Gastrocnemius medialis (tissue), 4 donors: ENCODE measurements at regions not wholly inside any gene's neighbourhood (a gene's known extent, or its start where the extent isn't known, plus 50 kb on each side); places are given as distances from the start of the nearest gene placed in this dataset.
A peak's percentile ranks its signal among the peaks of the same experiment; 100 is the strongest.

Experiments
- ATAC-seq, 2 donors: fragments of 150-250 bp; one replicate each; pipeline ENCODE4 v1.9.1; 2016
- DNase-seq, 2 donors: peaks; one replicate each; pipeline ENCODE4 v3.0.0-alpha.2; 2019
- H3K27ac ChIP-seq, 4 donors: fragments of 200-600 bp; sonication (generic); 1 replicate in 1 of 4; 2 replicates in 3 of 4; pipeline ENCODE4 v1.5.1; 2016 to 2018; ENCODE audit warnings: mild to moderate bottlenecking in 2 of 4, moderate library complexity in 1 of 4
- H3K27me3 ChIP-seq, 3 donors: fragments of 200-600 bp; sonication (generic) in 2 of 3; 1 replicate in 1 of 3; 2 replicates in 2 of 3; pipeline versions ENCODE4 v1.5.1 to v1.6.0; 2016 to 2019; ENCODE audit warnings: mild to moderate bottlenecking in 1 of 3, moderate library complexity in 1 of 3
- H3K36me3 ChIP-seq, 2 donors: fragments of 200-600 bp; sonication (generic) in 1 of 2; one replicate each; pipeline ENCODE4 v1.5.1; 2017 to 2018
- H3K4me1 ChIP-seq, 2 donors: fragments of 200-600 bp; sonication (generic) in 1 of 2; one replicate each; pipeline ENCODE4 v1.5.1; 2016 to 2017; ENCODE audit warnings: mild to moderate bottlenecking in 2 of 2
- H3K4me3 ChIP-seq, 4 donors: fragments of 200-600 bp; sonication (generic) in 3 of 4; 1 replicate in 1 of 4; 2 replicates in 3 of 4; pipeline ENCODE4 v1.5.1; 2016 to 2019; ENCODE audit warnings: mild to moderate bottlenecking in 2 of 4
- H3K9me3 ChIP-seq, 3 donors: fragments of 200-600 bp; sonication (generic) in 2 of 3; 1 replicate in 1 of 3; 2 replicates in 2 of 3; pipeline ENCODE4 v1.5.1; 2016 to 2019
- POLR2A ChIP-seq, 2 donors: fragments of 450-650 bp; IDR thresholded peaks; one replicate each; pipeline ENCODE4 v1.6.1; 2017; ENCODE audit warnings: antibody characterized with exemption in 2 of 2, mild to moderate bottlenecking in 2 of 2, moderate library complexity in 2 of 2
- in situ Hi-C, 4 donors: fragments of 200-750 bp; cut with MboI; loops; one replicate each; pipeline versions ENCODE4 v1.15.0 to v1.8.0; 2017; ENCODE audit warnings: low sequenced_read_pairs in 4 of 4
- intact Hi-C: fragments of 100-400 bp; cut with DNase I; formaldehyde crosslinking; loops from one replicate; pipeline ENCODE4 v1.15.1; 2023; ENCODE audit warnings: low total_unique reads
- TF ChIP-seq, protein P1 (sequence below), 5 experiments: fragments of 450-650 bp in 3 of 5; fragments of 200-600 bp in 2 of 5; sonication (generic) in 2 of 5; IDR thresholded peaks in 4 of 5; conservative IDR thresholded peaks in 1 of 5; 1 replicate in 4 of 5; 2 replicates in 1 of 5; pipeline ENCODE4 v1.5.1; 2016 to 2019; ENCODE audit warnings: antibody characterized with exemption in 5 of 5, mild to moderate bottlenecking in 3 of 5, moderate library complexity in 3 of 5

GRCh38 chr11:64475145-64475544, 80.6 kb upstream of the SLC22A11 start:
- H3K27ac ChIP-seq = no peak overlapping the region
- TF ChIP-seq, protein P1, sequence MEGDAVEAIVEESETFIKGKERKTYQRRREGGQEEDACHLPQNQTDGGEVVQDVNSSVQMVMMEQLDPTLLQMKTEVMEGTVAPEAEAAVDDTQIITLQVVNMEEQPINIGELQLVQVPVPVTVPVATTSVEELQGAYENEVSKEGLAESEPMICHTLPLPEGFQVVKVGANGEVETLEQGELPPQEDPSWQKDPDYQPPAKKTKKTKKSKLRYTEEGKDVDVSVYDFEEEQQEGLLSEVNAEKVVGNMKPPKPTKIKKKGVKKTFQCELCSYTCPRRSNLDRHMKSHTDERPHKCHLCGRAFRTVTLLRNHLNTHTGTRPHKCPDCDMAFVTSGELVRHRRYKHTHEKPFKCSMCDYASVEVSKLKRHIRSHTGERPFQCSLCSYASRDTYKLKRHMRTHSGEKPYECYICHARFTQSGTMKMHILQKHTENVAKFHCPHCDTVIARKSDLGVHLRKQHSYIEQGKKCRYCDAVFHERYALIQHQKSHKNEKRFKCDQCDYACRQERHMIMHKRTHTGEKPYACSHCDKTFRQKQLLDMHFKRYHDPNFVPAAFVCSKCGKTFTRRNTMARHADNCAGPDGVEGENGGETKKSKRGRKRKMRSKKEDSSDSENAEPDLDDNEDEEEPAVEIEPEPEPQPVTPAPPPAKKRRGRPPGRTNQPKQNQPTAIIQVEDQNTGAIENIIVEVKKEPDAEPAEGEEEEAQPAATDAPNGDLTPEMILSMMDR (IDR thresholded peaks at IDR 0.05 in 4 of 5, conservative IDR thresholded peaks at IDR 0.05 in 1 of 5) = no peak
- no peak for TF ChIP-seq POLR2A (IDR thresholded peaks at IDR 0.05)
- intact Hi-C loops (no loop called here), in situ Hi-C loops (no loop called here)
- H3K9me3 ChIP-seq = no peaks in the 10 kb centered on the region
- DNase-seq (no peak), ATAC-seq (no peak)
- H3K4me1 ChIP-seq = no peaks in the 10 kb centered on the region
- H3K4me3 ChIP-seq = no peak overlapping the region
- no peaks in the 10 kb centered on the region for H3K36me3 ChIP-seq
- H3K27me3 ChIP-seq = peaks cover 6 to 17% (median 12%) of the 10 kb centered on the region in 3 donors

GRCh38 chr11:64476881-64477280, 78.9 kb upstream of the SLC22A11 start:
- no peak overlapping the region for H3K27ac ChIP-seq
- H3K27me3 ChIP-seq = peaks cover 6 to 17% (median 6%) of the 10 kb centered on the region in 3 donors
- no peaks in the 10 kb centered on the region for H3K9me3 ChIP-seq
- H3K36me3 ChIP-seq = no peaks in the 10 kb centered on the region
- no peak overlapping the region for H3K4me3 ChIP-seq
- no peak for ATAC-seq
- no peak for DNase-seq
- in situ Hi-C loops (no loop called here), intact Hi-C loops (no loop called here)
- H3K4me1 ChIP-seq = no peaks in the 10 kb centered on the region
- TF ChIP-seq POLR2A (IDR thresholded peaks at IDR 0.05) = no peak
- TF ChIP-seq, protein P1 (IDR thresholded peaks at IDR 0.05 in 4 of 5, conservative IDR thresholded peaks at IDR 0.05 in 1 of 5) = no peak

DNA sequence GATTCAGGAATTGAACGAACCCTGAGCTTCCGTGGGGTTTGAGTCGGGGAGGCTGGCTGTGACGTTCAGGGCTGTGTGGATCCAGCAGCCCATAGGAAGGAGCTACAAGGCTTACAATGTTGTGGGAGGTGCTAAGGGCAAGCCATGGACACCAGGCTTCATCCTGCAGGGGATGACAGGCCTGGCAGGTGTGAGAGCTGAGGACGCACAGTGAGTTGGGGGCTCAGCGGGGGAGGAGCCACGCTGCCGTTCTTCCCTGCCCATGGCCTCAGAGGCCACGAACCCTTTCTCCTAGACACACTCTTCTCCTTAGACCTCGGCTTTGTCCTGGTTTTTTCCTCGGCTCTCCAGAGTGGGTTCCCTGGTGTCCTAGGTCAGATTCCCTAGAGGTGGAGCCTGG, 78.1 kb upstream of the SLC22A11 start:
- in situ Hi-C loops (no loop called here), intact Hi-C loops (no loop called here)
- TF ChIP-seq, protein P1 (IDR thresholded peaks at IDR 0.05 in 4 of 5, conservative IDR thresholded peaks at IDR 0.05 in 1 of 5) = no peak
- no peak for TF ChIP-seq POLR2A (IDR thresholded peaks at IDR 0.05)
- Histone ChIP-seq H3K9me3 (no peaks in the 10 kb centered on the region), H3K4me1 (no peaks in the 10 kb centered on the region), H3K36me3 (no peaks in the 10 kb centered on the region), H3K27ac (no peak overlapping the region), H3K27me3 (peaks cover under 1 to 17% (median 6%) of the 10 kb centered on the region in 3 donors), H3K4me3 (no peak overlapping the region)
- no peak for ATAC-seq
- DNase-seq = no peak

DNA sequence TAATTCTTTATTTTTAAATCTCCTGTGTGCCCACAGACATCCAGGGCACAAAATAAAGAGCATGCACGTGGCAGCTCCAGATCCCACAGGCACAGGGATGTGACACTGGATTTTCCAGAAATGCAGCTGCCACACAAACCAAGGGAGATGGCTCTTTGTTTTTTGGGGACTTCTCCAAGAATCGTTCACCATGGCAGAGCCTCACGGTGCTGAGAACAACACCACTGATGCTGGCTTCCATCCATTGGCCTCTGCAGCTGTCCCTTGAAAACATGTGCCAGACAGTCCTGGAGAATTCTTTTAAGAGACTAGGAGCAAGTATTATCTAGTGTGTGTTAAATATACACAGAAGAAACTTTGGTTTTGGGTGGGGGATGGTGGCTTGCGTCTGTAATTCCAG, 73.2 kb upstream of the SLC22A11 start:
- Histone ChIP-seq H3K4me1 (no peaks in the 10 kb centered on the region), H3K4me3 (no peak overlapping the region), H3K36me3 (no peaks in the 10 kb centered on the region), H3K27me3 (peaks cover 23 to 29% (median 24%) of the 10 kb centered on the region in 3 donors), H3K9me3 (no peaks in the 10 kb centered on the region), H3K27ac (no peak overlapping the region)
- intact Hi-C loops (no loop called here), in situ Hi-C loops (no loop called here)
- no peak for DNase-seq
- TF ChIP-seq POLR2A (IDR thresholded peaks at IDR 0.05) = no peak
- TF ChIP-seq, protein P1 (IDR thresholded peaks at IDR 0.05 in 4 of 5, conservative IDR thresholded peaks at IDR 0.05 in 1 of 5) = no peak
- ATAC-seq = peak in 1 of 2 donors; percentile 39
